D721Med (cell line): ENCODE measurements at regions not wholly inside any gene's neighbourhood (a gene's known extent, or its start where the extent isn't known, plus 50 kb on each side); places are given as distances from the start of the nearest gene placed in this dataset.

Experiments
- DNase-seq: peaks from one replicate; pipeline ENCODE4 v3.0.0; 2011; ENCODE audit warnings: low spot score; ENCODE audit not compliant: insufficient read length
- FAIRE-seq: peaks from 2 replicates; lab custom pipeline; 2011; peaks lifted over from hg19 to GRCh38; lab: Jason Lieb, UNC
- TF ChIP-seq, protein P1 (sequence below): IDR thresholded peaks from 2 replicates; pipeline ENCODE4 v1.5.1; 2012; ENCODE audit warnings: mild to moderate bottlenecking, control low read depth; ENCODE audit not compliant: insufficient read depth; ENCODE audit errors: missing control alignments

DNA sequence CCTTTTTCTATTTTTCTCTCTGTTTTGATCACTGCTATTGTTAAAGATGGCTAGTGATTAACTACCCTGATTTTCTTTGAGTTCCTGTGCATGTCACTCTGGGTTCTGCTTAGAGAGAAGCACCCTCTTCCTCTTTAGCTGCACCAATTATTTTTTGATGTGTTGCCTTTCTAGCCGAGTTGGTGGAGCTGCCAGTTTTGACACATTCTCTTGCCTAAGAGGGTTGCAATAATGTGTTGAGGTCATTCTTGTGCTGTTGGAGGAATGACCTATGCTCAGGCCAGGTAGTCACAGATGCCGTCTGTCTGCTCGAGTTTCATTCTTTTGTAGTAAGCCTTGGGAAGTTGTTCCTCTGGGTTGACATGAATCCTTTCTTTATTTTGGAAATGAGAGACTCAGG, 84.6 kb upstream of the DPH6 start:
- no peak for FAIRE-seq
- DNase-seq, result no peak
- TF ChIP-seq, protein P1, sequence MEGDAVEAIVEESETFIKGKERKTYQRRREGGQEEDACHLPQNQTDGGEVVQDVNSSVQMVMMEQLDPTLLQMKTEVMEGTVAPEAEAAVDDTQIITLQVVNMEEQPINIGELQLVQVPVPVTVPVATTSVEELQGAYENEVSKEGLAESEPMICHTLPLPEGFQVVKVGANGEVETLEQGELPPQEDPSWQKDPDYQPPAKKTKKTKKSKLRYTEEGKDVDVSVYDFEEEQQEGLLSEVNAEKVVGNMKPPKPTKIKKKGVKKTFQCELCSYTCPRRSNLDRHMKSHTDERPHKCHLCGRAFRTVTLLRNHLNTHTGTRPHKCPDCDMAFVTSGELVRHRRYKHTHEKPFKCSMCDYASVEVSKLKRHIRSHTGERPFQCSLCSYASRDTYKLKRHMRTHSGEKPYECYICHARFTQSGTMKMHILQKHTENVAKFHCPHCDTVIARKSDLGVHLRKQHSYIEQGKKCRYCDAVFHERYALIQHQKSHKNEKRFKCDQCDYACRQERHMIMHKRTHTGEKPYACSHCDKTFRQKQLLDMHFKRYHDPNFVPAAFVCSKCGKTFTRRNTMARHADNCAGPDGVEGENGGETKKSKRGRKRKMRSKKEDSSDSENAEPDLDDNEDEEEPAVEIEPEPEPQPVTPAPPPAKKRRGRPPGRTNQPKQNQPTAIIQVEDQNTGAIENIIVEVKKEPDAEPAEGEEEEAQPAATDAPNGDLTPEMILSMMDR, result no peak

DNA sequence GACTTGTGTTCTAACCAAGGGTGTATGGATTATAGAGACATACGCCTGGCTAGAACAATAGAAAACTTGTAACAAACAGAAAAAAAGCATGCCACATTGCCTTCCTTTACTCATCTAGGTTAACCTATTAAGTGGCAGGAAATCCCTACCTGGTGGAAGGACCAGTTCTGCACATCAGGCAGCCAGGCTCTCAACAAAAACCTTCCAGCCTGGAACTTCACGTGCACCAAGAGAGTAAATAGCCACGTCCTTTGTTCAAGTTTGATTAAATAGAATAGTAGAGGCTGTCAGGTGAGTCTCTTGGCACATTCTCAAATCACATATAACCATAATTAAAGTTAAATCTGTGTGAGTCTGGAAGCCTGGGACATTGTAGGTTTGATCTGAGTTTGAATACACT, 85.0 kb upstream of the DPH6 start:
- no peak for DNase-seq
- FAIRE-seq, result no peak
- TF ChIP-seq, protein P1, result no peak

DNA sequence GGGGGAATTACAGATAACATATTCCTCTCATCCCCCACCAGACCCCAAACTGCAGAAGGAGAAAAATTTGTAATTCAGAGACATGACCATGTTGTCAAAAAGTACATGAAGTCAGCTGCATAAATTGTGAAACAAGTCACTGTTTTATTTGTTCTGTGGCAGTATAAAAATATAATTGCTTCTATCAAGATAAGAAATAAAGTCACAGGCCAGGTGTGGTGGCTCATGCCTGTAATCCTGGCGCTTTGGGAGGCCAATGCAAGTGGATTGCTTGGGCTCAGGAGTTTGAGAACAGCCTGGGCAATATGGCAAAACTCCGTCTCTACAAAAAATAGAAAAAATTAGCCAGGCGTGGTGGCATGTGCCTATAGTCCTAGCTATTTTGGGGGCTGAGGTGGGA, 87.7 kb upstream of the DPH6 start:
- TF ChIP-seq, protein P1, result no peak
- DNase-seq (no peak), FAIRE-seq (no peak)

- no peak for FAIRE-seq
- DNase-seq, result no peak
- TF ChIP-seq, protein P1, result no peak
Measured at GRCh38 chr15:35646790-35647189, 100.8 kb upstream of the DPH6 start.

DNA sequence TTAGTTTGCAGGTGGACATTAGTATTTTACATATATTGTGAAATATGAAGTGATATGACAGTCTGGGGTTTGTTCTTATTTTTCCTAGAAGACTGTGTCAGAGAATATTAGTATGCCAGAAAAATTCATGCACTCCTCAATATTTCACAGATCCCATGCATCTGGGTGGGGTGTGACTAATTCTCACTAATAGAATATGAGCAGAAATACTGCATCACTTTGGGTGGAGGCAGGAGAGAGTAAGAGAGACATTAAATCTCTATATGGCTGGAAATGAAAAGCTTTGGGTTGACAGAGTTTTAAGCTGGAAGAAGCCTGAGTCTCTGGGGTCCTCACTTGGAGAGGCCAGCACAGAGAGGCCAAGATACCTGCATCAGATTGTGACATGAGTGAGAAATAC, 101.3 kb upstream of the DPH6 start:
- FAIRE-seq, result no peak
- TF ChIP-seq, protein P1, result no peak
- DNase-seq, result no peak

- no peak for FAIRE-seq
- TF ChIP-seq, protein P1, result no peak
- no peak for DNase-seq
Measured at GRCh38 chr15:35648941-35649340, 103.0 kb upstream of the DPH6 start.

DNA sequence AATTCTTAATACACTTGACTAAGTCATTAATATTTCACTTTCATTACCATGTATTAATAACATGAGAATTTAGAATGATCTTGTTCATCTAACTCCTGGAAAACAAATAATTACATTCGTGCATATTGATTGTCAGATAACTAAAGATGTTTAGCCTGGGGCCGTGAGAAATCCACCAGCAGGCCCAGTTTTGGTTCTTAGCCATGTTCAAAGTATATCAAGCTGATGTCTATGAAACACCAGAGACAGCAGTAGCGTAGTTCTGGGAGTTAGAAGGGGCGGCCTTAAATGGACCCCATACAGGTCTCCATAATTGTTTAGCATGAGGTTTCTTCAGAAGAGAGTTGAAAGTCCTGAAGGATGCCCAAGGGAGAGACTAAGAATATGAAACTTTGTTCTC, 103.6 kb upstream of the DPH6 start:
- TF ChIP-seq, protein P1, result no peak
- FAIRE-seq (no peak), DNase-seq (no peak)
